Spleen (tissue), 11 donors: ENCODE measurements at regions not wholly inside any gene's neighbourhood (a gene's known extent, or its start where the extent isn't known, plus 50 kb on each side); places are given as distances from the start of the nearest gene placed in this dataset.

Experiments
- DNase-seq: peaks from one replicate; pipeline ENCODE4 v3.0.0-alpha.2; 2020
- H3K27ac ChIP-seq, 8 donors: fragments of 200-600 bp; sonication (generic) in 7 of 8; 1 replicate in 4 of 8; 2 replicates in 4 of 8; pipeline versions ENCODE4 v1.5.0 to v1.8.0; 2016 to 2021; ENCODE audit warnings: inconsistent platforms in 4 of 8, mild to moderate bottlenecking in 4 of 8, moderate library complexity in 1 of 8
- H3K27me3 ChIP-seq, 7 donors: fragments of 200-600 bp; sonication (generic) in 6 of 7; replicated peaks in 1 of 7; 1 replicate in 4 of 7; 2 replicates in 3 of 7; pipeline versions ENCODE4 v1.5.0 to v1.8.0; 2016 to 2021; ENCODE audit warnings: inconsistent platforms in 3 of 7, mild to moderate bottlenecking in 1 of 7
- H3K36me3 ChIP-seq, 6 donors: fragments of 200-600 bp; sonication (generic) in 5 of 6; 1 replicate in 4 of 6; 2 replicates in 2 of 6; pipeline versions ENCODE4 v1.5.0 to v1.8.0; 2016 to 2021; ENCODE audit warnings: inconsistent platforms in 2 of 6
- H3K4me1 ChIP-seq, 6 donors: fragments of 200-600 bp; sonication (generic) in 5 of 6; 1 replicate in 3 of 6; 2 replicates in 3 of 6; pipeline versions ENCODE4 v1.5.0 to v1.8.0; 2016 to 2021; ENCODE audit warnings: inconsistent platforms in 3 of 6
- H3K4me3 ChIP-seq, 8 donors: fragments of 200-600 bp; sonication (generic) in 7 of 8; 1 replicate in 4 of 8; 2 replicates in 4 of 8; pipeline versions ENCODE4 v1.5.0 to v1.8.0; 2016 to 2021; ENCODE audit warnings: inconsistent platforms in 4 of 8, mild to moderate bottlenecking in 4 of 8, moderate library complexity in 2 of 8
- H3K9me3 ChIP-seq, 8 donors: fragments of 200-600 bp; sonication (generic) in 7 of 8; 1 replicate in 4 of 8; 2 replicates in 4 of 8; pipeline versions ENCODE4 v1.5.0 to v1.8.0; 2016 to 2021; ENCODE audit warnings: inconsistent platforms in 4 of 8
- POLR2A ChIP-seq, 3 donors: fragments of 450-650 bp; IDR thresholded peaks; one replicate each; pipeline ENCODE4 v1.5.1; 2017; ENCODE audit warnings: antibody characterized with exemption in 3 of 3, mild to moderate bottlenecking in 1 of 3
- POLR2AphosphoS5 ChIP-seq, 3 donors: sonication (generic); formaldehyde crosslinking; IDR thresholded peaks; one replicate each; pipeline ENCODE4 v1.5.1; 2017; ENCODE audit warnings: antibody characterized with exemption in 3 of 3
- WGBS, 5 donors: extraction: QIAGEN DNeasy Blood & Tissue Kit in 3 of 5; methylation state at CpG; one replicate each; pipeline versions ENCODE4 v1.1.5 to v1.1.7; 2013 to 2018; 5-methylcytosine and 5-hydroxymethylcytosine counted together
- intact Hi-C: fragments of 100-400 bp; cut with DNase I; formaldehyde crosslinking; loops from one replicate; pipeline ENCODE4 v1.15.0; 2023; ENCODE audit warnings: low total_unique reads
- TF ChIP-seq, protein P1 (sequence below), 11 experiments: fragments of 200-600 bp in 7 of 11; fragments of 450-650 bp in 4 of 11; sonication (generic) in 4 of 11; IDR thresholded peaks in 8 of 11; conservative IDR thresholded peaks in 3 of 11; 1 replicate in 7 of 11; 2 replicates in 4 of 11; pipeline versions ENCODE4 v1.4.0 to v1.8.0; 2016 to 2021; ENCODE audit warnings: antibody characterized with exemption in 11 of 11, inconsistent platforms in 4 of 11, mild to moderate bottlenecking in 1 of 11
- donor health status: healthy with polysubstance abuse.
- donor health status: DM: no; HTN: no; CAD: no; lungs with moderate emphysema.
- donor health status: DM: no; HTN: no; CAD: no.
- donor health status: Bipolar disorder and iron deficiency.
- donor health status: healthy.
- donor health status: DM: no; HTN: no; CAD: no.
- donor health status: DM: yes; HTN: yes; CAD: no.

DNA sequence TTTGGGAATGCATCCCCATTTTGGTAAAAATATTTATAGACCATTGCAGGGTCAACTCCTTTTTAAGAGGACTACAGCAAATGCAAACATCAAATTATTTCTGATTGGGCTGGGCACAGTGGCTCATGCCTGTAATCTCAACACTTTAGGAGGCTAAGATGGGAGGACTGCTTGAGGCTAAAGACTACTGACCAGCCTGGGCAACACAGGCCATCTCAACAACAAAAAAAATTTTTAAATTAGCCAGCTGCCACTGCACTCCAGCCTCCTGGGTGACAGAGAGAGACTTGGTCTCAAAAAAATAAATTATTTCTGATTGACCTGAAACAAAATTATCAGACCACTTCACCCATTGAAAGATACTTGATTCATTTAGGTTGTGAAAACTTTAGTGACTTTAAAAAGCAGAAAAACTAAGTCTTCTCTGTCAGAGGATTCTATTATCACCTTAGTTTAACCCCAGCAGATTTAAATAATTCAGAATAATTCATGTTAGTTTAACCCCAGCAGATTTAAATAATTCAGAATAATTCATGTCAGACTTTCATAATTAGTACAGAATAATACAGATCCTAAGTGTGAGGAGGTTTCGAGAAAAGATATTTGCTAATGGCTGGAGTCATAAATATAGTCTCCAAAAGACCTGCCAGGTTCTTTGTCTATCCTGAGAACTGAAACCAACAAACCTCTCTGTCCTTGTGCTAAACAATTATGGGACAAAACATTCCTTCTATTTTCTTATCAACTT lies 183.6 kb upstream of the STT3B start:
- H3K9me3 ChIP-seq: peaks cover 0 to 9% (median 2%) of the 10 kb centered on the region in 8 donors
- no peak overlapping the region for H3K4me3 ChIP-seq
- 75 to 89% (median 78%) methylated on average over 1 of the region's 1 CpG for WGBS, 5 donors
- H3K27me3 ChIP-seq: no peaks in the 10 kb centered on the region
- intact Hi-C loops: no loop called here
- DNase-seq: no peak
- TF ChIP-seq, protein P1, sequence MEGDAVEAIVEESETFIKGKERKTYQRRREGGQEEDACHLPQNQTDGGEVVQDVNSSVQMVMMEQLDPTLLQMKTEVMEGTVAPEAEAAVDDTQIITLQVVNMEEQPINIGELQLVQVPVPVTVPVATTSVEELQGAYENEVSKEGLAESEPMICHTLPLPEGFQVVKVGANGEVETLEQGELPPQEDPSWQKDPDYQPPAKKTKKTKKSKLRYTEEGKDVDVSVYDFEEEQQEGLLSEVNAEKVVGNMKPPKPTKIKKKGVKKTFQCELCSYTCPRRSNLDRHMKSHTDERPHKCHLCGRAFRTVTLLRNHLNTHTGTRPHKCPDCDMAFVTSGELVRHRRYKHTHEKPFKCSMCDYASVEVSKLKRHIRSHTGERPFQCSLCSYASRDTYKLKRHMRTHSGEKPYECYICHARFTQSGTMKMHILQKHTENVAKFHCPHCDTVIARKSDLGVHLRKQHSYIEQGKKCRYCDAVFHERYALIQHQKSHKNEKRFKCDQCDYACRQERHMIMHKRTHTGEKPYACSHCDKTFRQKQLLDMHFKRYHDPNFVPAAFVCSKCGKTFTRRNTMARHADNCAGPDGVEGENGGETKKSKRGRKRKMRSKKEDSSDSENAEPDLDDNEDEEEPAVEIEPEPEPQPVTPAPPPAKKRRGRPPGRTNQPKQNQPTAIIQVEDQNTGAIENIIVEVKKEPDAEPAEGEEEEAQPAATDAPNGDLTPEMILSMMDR (IDR thresholded peaks at IDR 0.05 in 8 of 11, conservative IDR thresholded peaks at IDR 0.05 in 3 of 11): no peak
- TF ChIP-seq POLR2AphosphoS5 (IDR thresholded peaks at IDR 0.05): no peak
- no peak for TF ChIP-seq POLR2A (IDR thresholded peaks at IDR 0.05)
- H3K27ac ChIP-seq: no peak overlapping the region
- no peaks in the 10 kb centered on the region for H3K4me1 ChIP-seq
- H3K36me3 ChIP-seq: no peaks in the 10 kb centered on the region

DNA sequence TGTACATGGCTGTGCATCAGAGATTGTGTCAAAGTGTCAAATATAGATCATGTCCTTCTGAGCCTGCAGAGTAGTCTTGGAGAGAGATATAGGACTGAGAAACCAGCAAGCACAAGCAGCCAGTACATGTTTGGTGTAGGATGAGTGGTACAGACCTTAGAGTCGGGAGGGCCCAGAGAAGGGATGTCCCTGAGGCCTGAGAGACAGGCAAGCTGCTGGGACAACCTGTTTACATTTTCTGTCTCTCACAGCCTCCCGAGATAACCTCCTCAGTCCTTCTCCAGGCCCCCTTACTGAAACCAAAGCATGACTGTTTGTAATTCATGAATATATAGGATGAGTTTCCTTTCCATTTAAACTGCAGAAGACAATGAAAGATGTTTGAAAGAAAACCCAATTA lies 182.4 kb upstream of the STT3B start:
- H3K4me1 ChIP-seq: no peaks in the 10 kb centered on the region
- no peaks in the 10 kb centered on the region for H3K27me3 ChIP-seq
- H3K4me3 ChIP-seq: no peak overlapping the region
- no peak overlapping the region for H3K27ac ChIP-seq
- TF ChIP-seq, protein P1 (IDR thresholded peaks at IDR 0.05 in 8 of 11, conservative IDR thresholded peaks at IDR 0.05 in 3 of 11): no peak
- no peak for TF ChIP-seq POLR2A (IDR thresholded peaks at IDR 0.05)
- no peak for TF ChIP-seq POLR2AphosphoS5 (IDR thresholded peaks at IDR 0.05)
- peaks cover 0 to 4% (median 0%) of the 10 kb centered on the region in 8 donors for H3K9me3 ChIP-seq
- intact Hi-C loops: no loop called here
- no peak for DNase-seq
- H3K36me3 ChIP-seq: no peaks in the 10 kb centered on the region
- WGBS, 5 donors: 73 to 84% (median 81%) methylated on average over 2 of the region's 2 CpGs

DNA sequence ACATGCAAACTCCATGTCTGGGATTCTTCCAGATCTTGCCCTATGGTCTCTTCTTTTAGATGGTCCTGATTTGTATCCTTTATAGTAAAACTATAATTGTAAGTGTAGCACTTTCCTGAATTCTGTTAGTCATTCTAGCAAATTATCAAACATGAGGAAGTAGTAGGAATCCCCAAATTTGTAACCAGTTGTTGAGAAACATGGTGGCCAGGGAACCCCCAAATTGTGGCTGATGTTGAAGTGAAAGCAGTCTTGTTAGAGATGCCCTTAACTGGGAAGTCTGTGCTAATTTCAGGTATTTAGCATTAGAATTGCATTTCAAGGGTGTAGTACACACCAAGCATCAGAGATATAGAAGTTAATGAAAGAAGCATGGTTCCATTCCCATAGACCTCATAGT lies 180.4 kb upstream of the STT3B start:
- TF ChIP-seq POLR2A (IDR thresholded peaks at IDR 0.05): no peak
- TF ChIP-seq, protein P1 (IDR thresholded peaks at IDR 0.05 in 8 of 11, conservative IDR thresholded peaks at IDR 0.05 in 3 of 11): no peak
- TF ChIP-seq POLR2AphosphoS5 (IDR thresholded peaks at IDR 0.05): no peak
- Histone ChIP-seq H3K4me1 (no peaks in the 10 kb centered on the region), H3K27ac (no peak overlapping the region)

DNA sequence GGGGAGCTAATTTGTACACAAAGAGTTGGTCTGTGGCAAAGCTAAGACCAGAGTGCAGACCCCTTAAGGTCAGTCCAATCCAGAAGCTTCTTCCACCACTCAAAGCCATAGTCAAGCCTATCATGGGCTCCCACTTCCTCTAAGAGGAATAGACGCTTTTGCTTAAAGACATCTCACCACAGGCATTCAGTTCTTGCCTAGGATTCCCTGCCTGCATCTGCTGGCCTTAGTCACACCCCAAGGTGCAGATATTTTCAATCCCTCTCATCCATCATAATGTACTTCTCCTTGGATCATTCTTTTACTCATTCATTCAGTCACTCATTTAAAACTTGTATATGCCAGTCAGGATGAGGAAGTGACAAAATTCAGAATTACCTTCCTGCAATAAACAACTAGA lies 179.6 kb upstream of the STT3B start:
- no peaks in the 10 kb centered on the region for H3K27me3 ChIP-seq
- no peak overlapping the region for H3K4me3 ChIP-seq
- H3K36me3 ChIP-seq: no peaks in the 10 kb centered on the region
- peaks cover 0 to 5% (median 0%) of the 10 kb centered on the region in 8 donors for H3K9me3 ChIP-seq
- no peaks in the 10 kb centered on the region for H3K4me1 ChIP-seq
- intact Hi-C loops: no loop called here
- 63 to 96% (median 85%) methylated on average over 1 of the region's 1 CpG for WGBS, 5 donors
- DNase-seq: no peak
- no peak overlapping the region for H3K27ac ChIP-seq
- TF ChIP-seq POLR2AphosphoS5 (IDR thresholded peaks at IDR 0.05) (no peak), POLR2A (IDR thresholded peaks at IDR 0.05) (no peak)
- TF ChIP-seq, protein P1 (IDR thresholded peaks at IDR 0.05 in 8 of 11, conservative IDR thresholded peaks at IDR 0.05 in 3 of 11): no peak

More for the DNA sequence above, 180.4 kb upstream of the STT3B start:
- Histone ChIP-seq H3K36me3 (no peaks in the 10 kb centered on the region), H3K4me3 (no peak overlapping the region), H3K9me3 (peaks cover 0 to 5% (median 0%) of the 10 kb centered on the region in 8 donors), H3K27me3 (no peaks in the 10 kb centered on the region)
- no peak for DNase-seq
- intact Hi-C loops: no loop called here
